HFF-Myc (cell line): ENCODE measurements at regions not wholly inside any gene's neighbourhood (a gene's known extent, or its start where the extent isn't known, plus 50 kb on each side); places are given as distances from the start of the nearest gene placed in this dataset.

Experiments
- DNase-seq: peaks from one replicate; pipeline ENCODE4 v3.0.0-alpha.2; 2011; ENCODE audit warnings: low read depth; ENCODE audit errors: extremely low read depth
- H3K4me3 ChIP-seq: replicated peaks from 2 replicates; pipeline ENCODE4 v1.5.1; 2011; ENCODE audit warnings: low read depth, mild to moderate bottlenecking, control low read depth, low read length
- CTCF ChIP-seq: IDR thresholded peaks from 2 replicates; pipeline ENCODE4 v1.5.1; 2012; ENCODE audit warnings: mild to moderate bottlenecking, low read depth, low read length, control low read depth; ENCODE audit errors: missing control alignments

- H3K4me3 ChIP-seq: no peak overlapping the region
- no peak for TF ChIP-seq CTCF
These were observed 116.9 kb downstream of the C5orf15 start for GRCh38 chr5:133851521-133851920.

GRCh38 chr5:133850811-133851210 is 117.6 kb downstream of the C5orf15 start:
- no peak for DNase-seq
- TF ChIP-seq CTCF: no peak
- no peak overlapping the region for H3K4me3 ChIP-seq

More at GRCh38 chr5:133851521-133851920, 116.9 kb downstream of the C5orf15 start:
- DNase-seq: no peak

GRCh38 chr5:133849116-133849515 is 119.3 kb downstream of the C5orf15 start:
- TF ChIP-seq CTCF: no peak
- DNase-seq: no peak

GRCh38 chr5:133848341-133848811 is 120.0 kb downstream of the C5orf15 start:
- no peak for TF ChIP-seq CTCF
- DNase-seq: no peak
- no peak overlapping the region for H3K4me3 ChIP-seq

More at GRCh38 chr5:133849116-133849515, 119.3 kb downstream of the C5orf15 start:
- no peak overlapping the region for H3K4me3 ChIP-seq

GRCh38 chr5:133847886-133848285 is 120.5 kb downstream of the C5orf15 start:
- no peak for TF ChIP-seq CTCF
- no peak for DNase-seq
- no peak overlapping the region for H3K4me3 ChIP-seq

- no peak overlapping the region for H3K4me3 ChIP-seq
- DNase-seq: no peak
- no peak for TF ChIP-seq CTCF
These were observed 121.1 kb downstream of the C5orf15 start for GRCh38 chr5:133847301-133847700.
